CMK (cell line): ENCODE measurements at regions not wholly inside any gene's neighbourhood (a gene's known extent, or its start where the extent isn't known, plus 50 kb on each side); places are given as distances from the start of the nearest gene placed in this dataset.
"Not testable (repeated sequence)": the region's sequence is repeated elsewhere in the genome, so short reads cannot be mapped to it uniquely, and the experiment has no call there.

Experiments
- DNase-seq: peaks from one replicate; pipeline ENCODE4 v3.0.0-alpha.2; 2010; ENCODE audit warnings: low read depth

DNA sequence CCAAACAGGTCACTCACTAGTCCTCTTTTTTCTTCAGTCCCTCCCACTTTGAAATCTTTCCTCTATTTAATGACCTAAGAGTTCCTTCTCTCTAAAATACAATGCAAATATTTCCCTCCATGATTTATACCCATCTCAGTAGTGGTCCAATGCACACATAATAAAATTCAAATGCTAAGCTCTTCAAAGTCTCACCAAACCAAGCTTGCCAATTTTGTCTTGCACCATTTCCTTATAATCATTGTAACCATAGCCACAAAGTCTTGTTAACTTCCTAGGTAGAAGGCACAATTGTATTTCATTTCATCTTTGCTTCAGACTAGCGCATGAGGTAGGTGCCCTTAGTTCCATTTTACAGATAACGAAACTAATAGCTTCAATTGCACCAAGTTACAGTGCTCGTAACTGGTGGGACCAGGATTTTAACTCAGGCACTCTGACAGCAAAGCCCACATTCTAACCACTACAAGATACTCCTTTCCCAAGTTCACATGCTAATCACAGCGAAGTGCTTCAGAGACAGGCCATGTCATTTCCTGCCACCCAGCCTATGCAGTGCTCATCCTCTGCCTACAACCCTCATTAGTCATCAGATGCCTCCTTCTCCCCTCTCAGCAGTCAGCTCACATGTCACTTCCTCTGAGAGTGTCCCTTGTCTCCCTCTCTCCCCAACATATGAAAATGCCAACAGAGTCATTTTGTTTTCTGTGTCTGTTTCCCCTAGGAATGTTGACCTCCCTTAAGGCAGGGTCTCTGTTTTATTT lies 66.9 kb upstream of the PPARGC1A start:
- DNase-seq, result no peak

DNA sequence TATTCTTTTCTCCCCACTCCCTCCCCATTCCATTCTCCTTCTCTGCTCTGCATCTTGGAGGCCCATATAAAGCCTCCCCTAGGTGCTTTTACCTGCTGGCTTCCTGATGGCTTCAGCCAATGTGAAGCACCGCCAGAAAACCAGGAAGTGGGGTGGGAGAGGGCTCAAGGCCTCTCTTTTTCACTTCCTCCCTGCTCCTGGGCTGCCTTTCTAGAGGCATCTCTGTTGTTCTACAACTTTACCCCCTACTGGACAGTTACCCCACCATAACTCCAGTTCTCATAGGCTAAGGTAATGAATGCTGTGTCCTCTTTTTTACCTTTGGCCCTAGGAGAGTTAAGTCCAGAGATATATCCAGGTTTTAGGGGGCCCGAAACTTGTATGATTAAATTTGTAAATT lies 62.4 kb upstream of the PPARGC1A start:
- DNase-seq, result no peak

- DNase-seq, result no peak
Measured at GRCh38 chr4:23947826-23948225, 58.0 kb upstream of the PPARGC1A start.

DNA sequence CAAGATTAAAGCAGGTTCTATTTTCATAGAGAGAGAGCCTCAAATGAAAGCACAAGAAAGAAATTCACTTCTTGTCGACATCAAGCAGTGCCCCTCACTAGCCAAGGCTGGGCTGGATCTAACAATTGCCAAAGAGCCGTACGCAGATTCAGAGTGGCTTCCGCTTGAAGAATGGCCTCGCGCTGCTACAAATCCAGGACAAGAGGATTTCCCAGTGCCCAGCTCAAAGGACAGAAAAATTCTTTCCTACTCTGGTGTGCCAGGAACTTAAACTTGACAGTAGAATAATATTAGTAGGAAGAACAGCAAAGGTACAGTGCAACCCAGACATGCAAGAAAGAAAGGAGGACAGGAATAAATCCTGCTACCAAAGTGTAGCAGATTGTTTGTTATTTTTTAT lies 56.5 kb upstream of the PPARGC1A start:
- no peak for DNase-seq

- peak; percentile 5 for DNase-seq
Measured at GRCh38 chr4:23945451-23946017, 55.7 kb upstream of the PPARGC1A start.

GRCh38 chr4:23944556-23944955 lies 54.7 kb upstream of the PPARGC1A start:
- not testable (repeated sequence) for DNase-seq

DNA sequence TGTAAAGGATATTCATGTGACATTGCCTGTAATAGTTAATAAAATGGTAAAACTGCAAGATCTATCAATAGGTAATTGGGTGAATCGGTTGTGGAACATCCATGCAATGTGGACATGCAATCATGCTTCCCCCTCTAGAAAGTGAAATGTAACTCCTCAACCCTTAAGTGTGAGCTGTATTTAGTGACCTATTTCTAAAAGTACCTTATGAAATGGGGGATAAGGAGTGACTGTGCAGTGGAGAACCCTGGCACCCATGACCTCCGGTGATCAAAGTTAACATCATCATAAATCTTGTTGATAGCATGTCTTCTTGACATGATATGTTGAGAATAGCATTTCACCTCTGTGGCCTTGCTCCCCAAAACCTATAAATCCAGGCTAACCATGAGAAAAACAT lies 53.6 kb upstream of the PPARGC1A start:
- no peak for DNase-seq

DNA sequence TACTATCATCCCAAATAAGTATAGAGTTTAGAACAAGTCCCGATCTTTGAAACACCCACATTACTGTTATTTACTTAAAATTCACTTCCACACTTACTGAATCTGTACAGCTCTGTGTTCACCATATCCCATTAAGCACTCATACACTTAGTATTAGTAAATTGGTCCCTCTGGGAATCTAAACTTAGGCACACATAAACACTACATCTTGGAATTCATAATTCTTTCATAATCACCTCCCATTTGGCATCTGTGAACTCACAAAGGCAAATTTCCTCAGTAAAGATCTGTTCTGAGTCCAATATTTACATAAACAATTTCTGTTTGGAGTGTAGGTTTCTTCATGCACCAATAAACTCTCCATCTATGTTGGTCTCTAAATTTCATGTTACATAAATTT lies 52.6 kb upstream of the PPARGC1A start:
- no peak for DNase-seq
